DOHH2 (cell line): ENCODE measurements at regions not wholly inside any gene's neighbourhood (a gene's known extent, or its start where the extent isn't known, plus 50 kb on each side); places are given as distances from the start of the nearest gene placed in this dataset.

Experiments used
- H3F3A ChIP-seq: fragments of 200-600 bp; sonication (generic), shearing (Covaris generic); 2 replicates; pipeline ENCODE4 v1.6.0; 2016; ENCODE audit warnings: antibody characterized with exemption, mild to moderate bottlenecking; ENCODE audit not compliant: control insufficient read depth, insufficient read depth
- H3K27ac ChIP-seq: fragments of 200-600 bp; sonication (generic); 2 replicates; pipeline ENCODE4 v1.5.1; 2014; ENCODE audit warnings: low read depth, mild to moderate bottlenecking, low read length, moderate library complexity
- H3K27me3 ChIP-seq: fragments of 200-600 bp; sonication (generic); 2 replicates; pipeline ENCODE4 v1.6.1; 2014; ENCODE audit warnings: mild to moderate bottlenecking, low read length, mixed read lengths; ENCODE audit not compliant: control insufficient read depth
- H3K36me3 ChIP-seq: fragments of 200-600 bp; sonication (generic); 2 replicates; pipeline ENCODE4 v1.6.1; 2014; ENCODE audit warnings: mild to moderate bottlenecking, low read length, moderate library complexity, mixed read lengths; ENCODE audit not compliant: control insufficient read depth
- H3K4me1 ChIP-seq: fragments of 200-600 bp; sonication (generic); 2 replicates; pipeline ENCODE4 v1.6.1; 2014; ENCODE audit warnings: mild to moderate bottlenecking, low read length, mixed read lengths; ENCODE audit not compliant: control insufficient read depth
- H3K4me2 ChIP-seq: fragments of 200-600 bp; sonication (generic); 2 replicates; pipeline ENCODE4 v1.6.0; 2014; ENCODE audit warnings: mild to moderate bottlenecking, low read length, moderate library complexity
- H3K4me3 ChIP-seq: fragments of 200-600 bp; sonication (generic); 2 replicates; pipeline ENCODE4 v1.5.1; 2014; ENCODE audit warnings: mild to moderate bottlenecking, low read length, mixed read lengths
- H3K79me2 ChIP-seq: fragments of 200-600 bp; sonication (generic); 2 replicates; pipeline ENCODE4 v1.6.1; 2014; ENCODE audit warnings: mild to moderate bottlenecking, low read length, mixed read lengths; ENCODE audit not compliant: control insufficient read depth
- H3K9me2 ChIP-seq: fragments of 200-600 bp; sonication (generic); replicated peaks from 2 replicates; pipeline ENCODE4 v1.6.1; 2014; ENCODE audit warnings: mild to moderate bottlenecking, low read length, mixed read lengths; ENCODE audit not compliant: control insufficient read depth
- H3K9me3 ChIP-seq: fragments of 200-600 bp; sonication (generic); 2 replicates; pipeline ENCODE4 v1.6.1; 2014; ENCODE audit warnings: antibody characterized with exemption, low read length, mixed read lengths; ENCODE audit not compliant: control insufficient read depth, insufficient read depth
- H4K20me1 ChIP-seq: fragments of 200-600 bp; sonication (generic); 2 replicates; pipeline ENCODE4 v1.6.0; 2014; ENCODE audit warnings: low read depth, mild to moderate bottlenecking, antibody characterized with exemption, low read length, moderate library complexity; ENCODE audit not compliant: control insufficient read depth, insufficient read depth
- EZH2phosphoT487 ChIP-seq: fragments of 200-600 bp; sonication (generic); IDR thresholded peaks from 2 replicates; pipeline ENCODE4 v1.6.1; 2017; ENCODE audit warnings: borderline replicate concordance, mild to moderate bottlenecking, antibody characterized with exemption, low read length, moderate library complexity, mixed read lengths
- TF ChIP-seq, protein P1 (sequence below): fragments of 200-600 bp; sonication (generic); IDR thresholded peaks from one replicate; pipeline ENCODE4 v1.5.1; 2014; ENCODE audit warnings: antibody characterized with exemption, mild to moderate bottlenecking, low read depth, low read length; ENCODE audit not compliant: poor library complexity, severe bottlenecking

DNA sequence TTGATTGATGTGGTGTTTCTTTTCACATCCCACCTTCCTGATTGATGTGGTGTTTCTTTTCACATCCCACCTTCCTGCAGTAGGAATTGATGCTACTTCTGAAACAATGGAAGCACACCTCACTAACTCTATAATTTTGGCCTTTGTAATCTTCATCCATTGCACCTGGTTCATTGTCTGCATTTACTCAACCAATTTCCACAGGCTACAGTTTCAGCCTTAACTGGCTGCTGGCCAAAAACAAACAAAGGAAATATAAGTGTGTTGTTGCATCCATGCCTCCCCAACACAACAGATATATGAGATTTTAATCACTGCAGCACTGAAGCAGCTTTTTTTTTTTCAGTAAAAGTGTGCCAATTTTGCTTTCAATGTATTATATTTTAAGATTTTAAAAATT lies 867.6 kb upstream of the PCDH7 start:
- H3K9me2 ChIP-seq = no peaks in the 10 kb centered on the region; the same call in 1 of the 2 replicates
- H3K4me1 ChIP-seq = no peaks in the 10 kb centered on the region
- H3F3A ChIP-seq = no peaks in the 10 kb centered on the region
- H4K20me1 ChIP-seq = no peaks in the 10 kb centered on the region
- H3K4me2 ChIP-seq = no peak overlapping the region
- no peaks in the 10 kb centered on the region for H3K27me3 ChIP-seq
- H3K4me3 ChIP-seq = no peak overlapping the region
- H3K9me3 ChIP-seq = no peaks in the 10 kb centered on the region
- H3K79me2 ChIP-seq = no peaks in the 10 kb centered on the region
- no peaks in the 10 kb centered on the region for H3K36me3 ChIP-seq
- H3K27ac ChIP-seq = no peak overlapping the region
- TF ChIP-seq, protein P1, sequence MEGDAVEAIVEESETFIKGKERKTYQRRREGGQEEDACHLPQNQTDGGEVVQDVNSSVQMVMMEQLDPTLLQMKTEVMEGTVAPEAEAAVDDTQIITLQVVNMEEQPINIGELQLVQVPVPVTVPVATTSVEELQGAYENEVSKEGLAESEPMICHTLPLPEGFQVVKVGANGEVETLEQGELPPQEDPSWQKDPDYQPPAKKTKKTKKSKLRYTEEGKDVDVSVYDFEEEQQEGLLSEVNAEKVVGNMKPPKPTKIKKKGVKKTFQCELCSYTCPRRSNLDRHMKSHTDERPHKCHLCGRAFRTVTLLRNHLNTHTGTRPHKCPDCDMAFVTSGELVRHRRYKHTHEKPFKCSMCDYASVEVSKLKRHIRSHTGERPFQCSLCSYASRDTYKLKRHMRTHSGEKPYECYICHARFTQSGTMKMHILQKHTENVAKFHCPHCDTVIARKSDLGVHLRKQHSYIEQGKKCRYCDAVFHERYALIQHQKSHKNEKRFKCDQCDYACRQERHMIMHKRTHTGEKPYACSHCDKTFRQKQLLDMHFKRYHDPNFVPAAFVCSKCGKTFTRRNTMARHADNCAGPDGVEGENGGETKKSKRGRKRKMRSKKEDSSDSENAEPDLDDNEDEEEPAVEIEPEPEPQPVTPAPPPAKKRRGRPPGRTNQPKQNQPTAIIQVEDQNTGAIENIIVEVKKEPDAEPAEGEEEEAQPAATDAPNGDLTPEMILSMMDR = no peak
- no peak for TF ChIP-seq EZH2phosphoT487

DNA sequence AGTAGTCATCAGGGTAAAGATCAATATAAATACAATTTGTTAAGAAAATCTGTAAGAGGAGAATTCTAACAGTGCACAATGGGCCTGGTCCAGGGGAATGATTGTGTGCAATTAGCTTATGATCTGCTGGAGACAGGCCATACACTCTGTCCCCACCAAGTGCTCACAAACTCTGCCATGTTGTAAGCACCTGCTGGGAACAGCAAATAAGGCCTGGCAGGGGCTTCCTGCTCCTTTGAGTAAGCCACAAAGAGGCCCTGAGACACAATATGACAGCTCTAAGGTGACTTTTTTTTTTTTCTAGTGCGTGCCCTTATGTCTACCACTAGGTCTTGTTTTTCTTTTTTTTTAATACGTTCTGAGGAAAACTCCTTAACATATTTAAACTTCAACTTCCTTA lies 866.3 kb upstream of the PCDH7 start:
- H3K4me3 ChIP-seq = no peak overlapping the region
- no peaks in the 10 kb centered on the region for H3K4me1 ChIP-seq
- H3K4me2 ChIP-seq = no peak overlapping the region
- H3K27me3 ChIP-seq = no peaks in the 10 kb centered on the region
- TF ChIP-seq, protein P1 = no peak
- no peak for TF ChIP-seq EZH2phosphoT487
- no peak overlapping the region for H3K27ac ChIP-seq
- H3K9me2 ChIP-seq = no peaks in the 10 kb centered on the region; the same call in 1 of the 2 replicates
- H3K36me3 ChIP-seq = no peaks in the 10 kb centered on the region
- H4K20me1 ChIP-seq = no peaks in the 10 kb centered on the region
- H3F3A ChIP-seq = no peaks in the 10 kb centered on the region
- no peaks in the 10 kb centered on the region for H3K9me3 ChIP-seq
- H3K79me2 ChIP-seq = no peaks in the 10 kb centered on the region

DNA sequence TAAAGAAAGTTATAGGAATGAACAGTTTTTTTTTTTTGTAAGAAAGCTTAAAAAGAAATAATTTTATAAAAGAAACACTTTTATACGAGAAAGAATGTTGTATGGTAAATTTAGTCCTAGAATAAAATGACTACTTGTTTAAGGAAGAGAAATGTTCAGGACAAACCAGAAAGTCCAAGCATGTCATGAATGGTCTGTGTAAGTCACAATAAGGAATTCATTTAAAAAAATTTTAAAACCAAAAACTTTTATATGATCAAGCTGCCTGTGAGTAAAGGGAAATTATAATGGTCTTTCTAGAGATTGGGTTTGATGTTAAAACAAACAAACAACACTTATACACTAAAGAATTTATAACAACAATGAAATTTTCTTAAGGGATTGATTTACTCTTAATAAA lies 858.9 kb upstream of the PCDH7 start:
- no peaks in the 10 kb centered on the region for H3K9me3 ChIP-seq
- no peaks in the 10 kb centered on the region for H3K79me2 ChIP-seq
- H3K27me3 ChIP-seq = no peaks in the 10 kb centered on the region
- H3K36me3 ChIP-seq = no peaks in the 10 kb centered on the region
- H3K9me2 ChIP-seq = no peaks in the 10 kb centered on the region; the same call in 1 of the 2 replicates
- H3K4me3 ChIP-seq = no peak overlapping the region
- no peaks in the 10 kb centered on the region for H3F3A ChIP-seq
- TF ChIP-seq EZH2phosphoT487 = no peak
- TF ChIP-seq, protein P1 = no peak
- H4K20me1 ChIP-seq = no peaks in the 10 kb centered on the region
- H3K4me2 ChIP-seq = no peak overlapping the region
- no peaks in the 10 kb centered on the region for H3K4me1 ChIP-seq
- H3K27ac ChIP-seq = no peak overlapping the region

DNA sequence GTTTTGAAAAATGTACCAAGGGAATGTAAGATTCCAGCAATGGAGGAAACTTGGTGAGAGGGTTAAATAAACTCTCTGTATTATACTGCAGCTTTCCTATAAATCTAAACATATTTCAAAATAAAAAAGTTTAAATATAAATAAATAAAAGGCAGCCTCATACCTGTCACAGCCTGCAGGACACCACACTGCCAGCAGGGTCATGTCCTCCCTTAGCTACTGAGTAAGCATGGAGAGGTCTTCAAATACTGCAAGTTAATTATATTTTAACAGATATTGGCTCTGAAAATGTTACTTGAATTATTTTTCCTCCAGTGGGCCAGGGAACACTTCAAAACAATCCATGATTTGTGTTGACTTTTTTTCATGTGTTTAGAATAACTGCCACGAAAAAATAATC lies 852.8 kb upstream of the PCDH7 start:
- Histone ChIP-seq H3K4me2 (no peak overlapping the region), H3F3A (no peaks in the 10 kb centered on the region), H3K4me1 (no peaks in the 10 kb centered on the region), H4K20me1 (no peaks in the 10 kb centered on the region), H3K79me2 (no peaks in the 10 kb centered on the region), H3K27me3 (no peaks in the 10 kb centered on the region), H3K36me3 (no peaks in the 10 kb centered on the region), H3K4me3 (no peak overlapping the region), H3K27ac (no peak overlapping the region), H3K9me2 (no peaks in the 10 kb centered on the region), H3K9me3 (no peaks in the 10 kb centered on the region)
- TF ChIP-seq, protein P1 = no peak
- TF ChIP-seq EZH2phosphoT487 = no peak
